Ecto neural progenitor cell (in vitro differentiated cells): ENCODE measurements at regions not wholly inside any gene's neighbourhood (a gene's known extent, or its start where the extent isn't known, plus 50 kb on each side); places are given as distances from the start of the nearest gene placed in this dataset.

Source experiments
- DNase-seq: peaks from one replicate; pipeline ENCODE4 v3.0.0-alpha.2; 2018; ENCODE audit warnings: low spot score

- no peak for DNase-seq
These were observed 472.2 kb downstream of the SOX6 start for GRCh38 chr11:15884141-15884540.

GRCh38 chr11:15884777-15885540, 471.4 kb downstream of the SOX6 start:
- DNase-seq, result no peak

GRCh38 chr11:15885854-15886253, 470.5 kb downstream of the SOX6 start:
- DNase-seq, result no peak

GRCh38 chr11:15886299-15886698, 470.0 kb downstream of the SOX6 start:
- DNase-seq, result no peak

- DNase-seq, result no peak
These were observed 469.5 kb downstream of the SOX6 start for GRCh38 chr11:15886866-15887265.

- DNase-seq, result no peak
These were observed 467.6 kb downstream of the SOX6 start for GRCh38 chr11:15888556-15889345.

GRCh38 chr11:15889363-15890030, 466.8 kb downstream of the SOX6 start:
- DNase-seq, result no peak

GRCh38 chr11:15890031-15890713, 466.2 kb downstream of the SOX6 start:
- no peak for DNase-seq

GRCh38 chr11:15893080-15893492, 463.3 kb downstream of the SOX6 start:
- DNase-seq, result no peak

GRCh38 chr11:15896026-15896425, 460.3 kb downstream of the SOX6 start:
- no peak for DNase-seq

GRCh38 chr11:15896530-15896929, 459.8 kb downstream of the SOX6 start:
- DNase-seq, result no peak

- DNase-seq, result no peak
These were observed 459.0 kb downstream of the SOX6 start for GRCh38 chr11:15897211-15897960.

GRCh38 chr11:15901054-15901453, 455.3 kb downstream of the SOX6 start:
- no peak for DNase-seq

GRCh38 chr11:15901790-15902189, 454.6 kb downstream of the SOX6 start:
- DNase-seq, result no peak

GRCh38 chr11:15903246-15903645, 453.1 kb downstream of the SOX6 start:
- no peak for DNase-seq

- no peak for DNase-seq
These were observed 450.8 kb downstream of the SOX6 start for GRCh38 chr11:15905366-15906104.

- no peak for DNase-seq
These were observed 449.8 kb downstream of the SOX6 start for GRCh38 chr11:15906481-15907035.

- no peak for DNase-seq
These were observed 448.5 kb downstream of the SOX6 start for GRCh38 chr11:15907806-15908205.

GRCh38 chr11:15909937-15910598, 446.3 kb downstream of the SOX6 start:
- no peak for DNase-seq

- DNase-seq, result no peak
These were observed 445.6 kb downstream of the SOX6 start for GRCh38 chr11:15910761-15911160.
